Mammary epithelial cell (primary cell): ENCODE measurements at regions not wholly inside any gene's neighbourhood (a gene's known extent, or its start where the extent isn't known, plus 50 kb on each side); places are given as distances from the start of the nearest gene placed in this dataset.

Experiments
- CTCF ChIP-seq, 2 donors: IDR thresholded peaks in 1 of 2; conservative IDR thresholded peaks in 1 of 2; 2 replicates each; pipeline ENCODE4 v1.5.1; 2011 to 2012; ENCODE audit warnings: inconsistent platforms in 2 of 2, low read length in 2 of 2, mild to moderate bottlenecking in 2 of 2, control low read depth in 1 of 2, low read depth in 1 of 2; ENCODE audit not compliant: insufficient read depth in 1 of 2; ENCODE audit errors: extremely low read depth in 1 of 2
- EZH2 ChIP-seq: IDR thresholded peaks from 2 replicates; pipeline ENCODE4 v1.6.1; 2012; ENCODE audit warnings: low read length, inconsistent platforms, borderline replicate concordance

- TF ChIP-seq CTCF (conservative IDR thresholded peaks at IDR 0.05 in 1 of 2, IDR thresholded peaks at IDR 0.05 in 1 of 2; ENCODE audit: extremely low read depth in 1 of 2, insufficient read depth in 1 of 2, low read depth in 1 of 2, low read length in 2 of 2): no peak
- no peak for TF ChIP-seq EZH2
These were observed 220.9 kb upstream of the CDIN1 start for GRCh38 chr15:36358523-36358922.
